SH-SY5Y (cell line): ENCODE measurements at regions not wholly inside any gene's neighbourhood (a gene's known extent, or its start where the extent isn't known, plus 50 kb on each side); places are given as distances from the start of the nearest gene placed in this dataset.

ENCODE experiments used
- GATA2 ChIP-seq: IDR thresholded peaks from 2 replicates; pipeline ENCODE4 v1.6.1; 2011; ENCODE audit warnings: mild to moderate bottlenecking, low read depth, low read length
- GATA3 ChIP-seq: IDR thresholded peaks from 2 replicates; pipeline ENCODE4 v1.6.1; 2011; ENCODE audit warnings: low read depth, mild to moderate bottlenecking, low read length, moderate library complexity

- TF ChIP-seq GATA3 (no peak), GATA2 (no peak)
These were observed 310.5 kb upstream of the DNAJC19 start for GRCh38 chr3:181300033-181300432.

DNA sequence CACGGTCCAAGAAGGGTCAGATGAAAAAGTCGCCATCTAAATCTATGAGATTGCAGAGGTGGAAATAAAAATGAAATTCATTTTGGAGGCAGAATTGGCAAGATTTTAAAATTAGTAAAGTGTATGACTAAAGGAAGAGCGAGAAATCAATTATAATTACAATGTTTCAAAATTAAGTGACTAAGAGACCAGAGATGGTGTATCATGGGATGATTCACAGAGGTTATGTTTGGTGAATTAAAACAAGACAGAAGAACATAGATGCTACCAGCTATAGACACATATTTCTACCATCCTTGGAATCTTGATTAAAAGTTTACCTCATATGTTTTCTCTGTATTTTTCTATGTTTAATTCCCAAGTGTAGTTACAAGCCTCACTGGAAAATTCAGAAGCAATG lies 308.9 kb upstream of the DNAJC19 start:
- TF ChIP-seq GATA2 (no peak), GATA3 (no peak)

GRCh38 chr3:181292984-181293383 lies 303.4 kb upstream of the DNAJC19 start:
- no peak for TF ChIP-seq GATA3
- no peak for TF ChIP-seq GATA2

- TF ChIP-seq GATA2 (no peak), GATA3 (no peak)
These were observed 301.4 kb upstream of the DNAJC19 start for GRCh38 chr3:181290941-181291340.

- TF ChIP-seq GATA2: no peak
- no peak for TF ChIP-seq GATA3
These were observed 299.8 kb upstream of the DNAJC19 start for GRCh38 chr3:181289306-181289705.

- TF ChIP-seq GATA2 (no peak), GATA3 (no peak)
These were observed 298.6 kb upstream of the DNAJC19 start for GRCh38 chr3:181288145-181288544.

DNA sequence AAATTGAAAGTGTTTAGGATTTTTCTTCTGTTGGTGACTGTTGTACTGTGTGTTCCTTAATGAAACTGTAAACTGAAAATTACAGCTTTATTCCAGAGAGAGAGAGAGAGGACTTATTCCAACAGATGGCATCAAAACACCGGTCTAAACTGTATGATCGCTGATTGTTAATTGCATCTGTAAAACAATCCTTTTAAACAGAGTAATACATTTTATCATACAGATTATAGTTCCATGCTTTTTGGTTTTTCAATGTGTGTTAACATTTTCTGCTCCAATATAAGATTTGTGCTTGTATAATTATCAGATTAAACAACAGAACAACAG lies 289.7 kb upstream of the DNAJC19 start:
- no peak for TF ChIP-seq GATA3
- TF ChIP-seq GATA2: no peak

GRCh38 chr3:181278468-181279238 lies 289.1 kb upstream of the DNAJC19 start:
- TF ChIP-seq GATA2: no peak
- TF ChIP-seq GATA3: no peak

DNA sequence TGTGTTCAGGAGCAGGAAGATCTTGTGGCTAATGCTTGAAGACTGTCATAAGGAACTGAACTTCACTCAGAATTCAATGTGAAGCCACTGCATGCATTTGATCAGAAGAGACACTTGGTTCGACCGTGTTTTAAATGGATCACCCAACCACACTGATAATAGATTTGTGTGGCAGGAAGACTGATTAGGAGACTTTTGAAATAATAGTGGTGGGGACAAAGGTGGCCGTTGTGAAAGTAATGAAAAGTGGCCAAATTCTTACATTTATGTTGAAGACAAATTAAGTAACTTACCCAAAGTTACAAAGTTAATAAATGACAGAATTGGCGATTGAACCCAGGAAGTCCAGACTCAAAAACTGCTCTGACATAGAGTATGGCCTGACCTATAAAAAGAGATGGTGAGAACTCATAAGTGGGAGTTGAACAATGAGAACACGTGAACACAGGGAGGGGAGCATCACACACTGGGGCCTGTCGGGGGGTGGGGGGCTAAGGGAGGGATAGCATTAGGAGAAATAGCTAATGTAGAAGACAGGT lies 286.9 kb upstream of the DNAJC19 start:
- TF ChIP-seq GATA3 (no peak), GATA2 (no peak)

DNA sequence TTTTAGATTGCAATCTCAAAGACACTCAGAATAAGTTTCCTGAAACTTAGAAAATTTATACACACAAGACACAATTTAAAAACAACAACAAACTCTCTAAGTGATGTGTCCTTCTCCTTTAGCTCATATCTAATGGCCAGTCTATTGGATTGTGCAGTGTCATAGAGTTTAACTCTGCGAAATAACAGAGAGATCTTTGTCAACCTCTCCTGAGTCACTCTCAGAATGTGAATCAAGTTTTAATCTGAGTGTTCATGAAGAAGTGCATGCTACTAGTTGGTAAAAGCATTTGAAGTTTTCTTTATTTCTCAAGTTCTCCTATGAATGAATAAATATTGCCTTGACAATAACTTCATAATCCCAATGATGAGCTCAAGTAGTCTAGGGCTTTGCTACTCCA lies 284.5 kb upstream of the DNAJC19 start:
- TF ChIP-seq GATA3 (no peak), GATA2 (no peak)

DNA sequence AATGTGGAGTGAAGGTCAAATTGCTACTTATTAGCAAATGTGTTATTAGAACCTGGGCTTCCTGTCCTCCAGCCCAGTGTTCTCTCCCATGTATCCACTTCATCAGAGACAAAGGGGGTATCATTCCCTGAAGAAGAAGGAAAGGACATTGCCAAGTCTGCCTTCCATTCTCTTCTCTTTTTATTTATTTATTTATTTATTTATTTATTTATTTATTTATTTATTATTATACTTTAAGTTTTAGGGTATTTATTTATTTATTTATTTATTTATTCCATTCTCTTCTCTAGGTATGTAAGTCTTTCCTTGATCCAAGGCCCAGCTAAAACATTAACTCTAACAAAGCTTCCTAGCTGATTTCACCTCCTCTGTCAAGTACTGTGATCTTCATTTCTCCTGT lies 277.8 kb upstream of the DNAJC19 start:
- no peak for TF ChIP-seq GATA2
- no peak for TF ChIP-seq GATA3

DNA sequence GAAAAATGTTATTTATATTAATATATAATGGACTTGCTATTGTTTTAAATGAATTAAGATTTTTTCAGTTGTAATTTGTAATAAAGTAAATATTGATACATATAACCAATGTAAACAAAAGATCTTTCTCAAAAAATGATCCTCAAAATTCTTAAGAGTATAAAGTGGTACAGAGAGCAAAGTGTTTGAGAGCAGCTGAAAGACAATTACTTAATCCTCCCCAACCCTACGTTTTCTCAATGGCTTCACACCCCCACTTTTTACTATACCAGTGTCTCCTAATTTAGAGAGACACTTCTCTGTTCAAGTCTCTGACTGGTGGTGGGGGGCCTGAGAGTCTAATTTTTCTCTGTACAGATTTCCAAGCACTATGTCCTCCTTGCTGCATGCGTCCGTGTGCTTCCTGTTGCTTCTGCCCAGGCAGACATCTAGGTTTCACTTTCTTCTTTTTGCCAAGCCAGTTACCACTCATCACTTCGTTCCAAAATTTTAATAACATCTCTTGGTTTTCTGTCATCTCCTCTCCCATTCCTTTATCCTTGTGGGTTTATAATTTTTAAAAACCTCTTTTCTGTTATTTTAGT lies 276.3 kb upstream of the DNAJC19 start:
- TF ChIP-seq GATA2: no peak
- no peak for TF ChIP-seq GATA3

DNA sequence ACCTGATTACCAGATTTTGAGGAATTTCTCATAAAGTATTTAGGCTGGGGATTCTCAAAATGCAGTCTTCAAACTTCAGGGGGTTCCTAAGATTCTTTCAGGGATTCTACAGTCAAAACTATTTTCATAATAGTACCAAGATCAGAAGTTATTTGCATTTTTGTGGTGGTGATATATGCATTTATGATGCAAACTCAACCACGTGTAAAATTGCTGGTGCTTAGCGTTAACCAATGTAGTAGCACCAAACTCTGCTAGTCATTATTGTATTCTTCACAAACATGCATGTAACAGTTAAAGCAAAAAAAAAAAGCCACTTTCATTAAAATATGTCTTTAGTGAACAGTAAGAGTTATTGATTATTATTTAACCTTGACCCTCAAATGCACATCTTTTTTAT lies 274.9 kb upstream of the DNAJC19 start:
- TF ChIP-seq GATA2 (no peak), GATA3 (no peak)

- TF ChIP-seq GATA3: no peak
- TF ChIP-seq GATA2: no peak
These were observed 264.3 kb upstream of the DNAJC19 start for GRCh38 chr3:181253796-181254195.

- TF ChIP-seq GATA3 (peak; percentile 95), GATA2 (peak; percentile 94)
These were observed 263.1 kb upstream of the DNAJC19 start for GRCh38 chr3:181252631-181253030.
